Stomach smooth muscle (tissue), 2 donors: ENCODE measurements at regions not wholly inside any gene's neighbourhood (a gene's known extent, or its start where the extent isn't known, plus 50 kb on each side); places are given as distances from the start of the nearest gene placed in this dataset.

Source experiments
- H3K27ac ChIP-seq: one replicate; pipeline ENCODE4 v1.7.0; 2013; ENCODE audit warnings: mild to moderate bottlenecking, low read length, inconsistent platforms
- H3K27me3 ChIP-seq, 2 donors: one replicate each; pipeline ENCODE4 v1.7.0; 2013; ENCODE audit warnings: low read length in 2 of 2; ENCODE audit not compliant: insufficient read depth in 2 of 2, control insufficient read depth in 1 of 2
- H3K36me3 ChIP-seq, 2 donors: one replicate each; pipeline ENCODE4 v1.7.0; 2013; ENCODE audit warnings: low read length in 2 of 2; ENCODE audit not compliant: control insufficient read depth in 2 of 2, insufficient read depth in 2 of 2
- H3K4me1 ChIP-seq: one replicate; pipeline ENCODE4 v1.7.0; 2013; ENCODE audit warnings: low read length; ENCODE audit not compliant: control insufficient read depth, insufficient read depth
- H3K4me3 ChIP-seq, 2 donors: one replicate each; pipeline ENCODE4 v1.7.0; 2013; ENCODE audit warnings: low read length in 2 of 2
- H3K9ac ChIP-seq, 2 donors: one replicate each; pipeline ENCODE4 v1.7.0; 2013; ENCODE audit warnings: low read length in 2 of 2, mild to moderate bottlenecking in 1 of 2
- H3K9me3 ChIP-seq, 2 donors: one replicate each; pipeline ENCODE4 v1.7.0; 2013; ENCODE audit warnings: low read length in 2 of 2; ENCODE audit not compliant: control insufficient read depth in 2 of 2
- donor health status: healthy.
- donor health status: Pancreatic carcinoma.

- Histone ChIP-seq H3K27ac (no peak overlapping the region), H3K27me3 (no peaks in the 10 kb centered on the region), H3K4me3 (no peak overlapping the region), H3K4me1 (no peaks in the 10 kb centered on the region), H3K9me3 (no peaks in the 10 kb centered on the region), H3K9ac (no peak overlapping the region), H3K36me3 (no peaks in the 10 kb centered on the region)
Observed at GRCh38 chr17:71472809-71473789, 647.7 kb upstream of the SOX9 start.

GRCh38 chr17:71477356-71477755, 643.5 kb upstream of the SOX9 start:
- Histone ChIP-seq H3K4me3 (no peak overlapping the region), H3K27ac (no peak overlapping the region), H3K9me3 (no peaks in the 10 kb centered on the region), H3K36me3 (no peaks in the 10 kb centered on the region), H3K27me3 (no peaks in the 10 kb centered on the region), H3K4me1 (no peaks in the 10 kb centered on the region), H3K9ac (no peak overlapping the region)

GRCh38 chr17:71480099-71480498, 640.7 kb upstream of the SOX9 start:
- Histone ChIP-seq H3K27me3 (no peaks in the 10 kb centered on the region), H3K27ac (no peak overlapping the region), H3K36me3 (no peaks in the 10 kb centered on the region), H3K4me1 (no peaks in the 10 kb centered on the region), H3K4me3 (no peak overlapping the region), H3K9me3 (no peaks in the 10 kb centered on the region), H3K9ac (no peak overlapping the region)

- no peak overlapping the region for H3K9ac ChIP-seq
- no peaks in the 10 kb centered on the region for H3K4me1 ChIP-seq
- H3K9me3 ChIP-seq = no peaks in the 10 kb centered on the region
- no peak overlapping the region for H3K27ac ChIP-seq
- H3K4me3 ChIP-seq = no peak overlapping the region
- H3K36me3 ChIP-seq = no peaks in the 10 kb centered on the region
- no peaks in the 10 kb centered on the region for H3K27me3 ChIP-seq
Observed at GRCh38 chr17:71482625-71483024, 638.2 kb upstream of the SOX9 start.

- H3K9ac ChIP-seq = no peak overlapping the region
- H3K36me3 ChIP-seq = no peaks in the 10 kb centered on the region
- no peaks in the 10 kb centered on the region for H3K27me3 ChIP-seq
- H3K4me3 ChIP-seq = no peak overlapping the region
- H3K4me1 ChIP-seq = no peaks in the 10 kb centered on the region
- no peaks in the 10 kb centered on the region for H3K9me3 ChIP-seq
- H3K27ac ChIP-seq = no peak overlapping the region
Observed at GRCh38 chr17:71484546-71484945, 636.3 kb upstream of the SOX9 start.

GRCh38 chr17:71485426-71485825, 635.4 kb upstream of the SOX9 start:
- Histone ChIP-seq H3K4me3 (no peak overlapping the region), H3K9me3 (no peaks in the 10 kb centered on the region)

GRCh38 chr17:71486261-71486660, 634.6 kb upstream of the SOX9 start:
- Histone ChIP-seq H3K9me3 (no peaks in the 10 kb centered on the region), H3K27me3 (no peaks in the 10 kb centered on the region), H3K36me3 (no peaks in the 10 kb centered on the region), H3K27ac (no peak overlapping the region), H3K4me3 (no peak overlapping the region), H3K4me1 (no peaks in the 10 kb centered on the region), H3K9ac (no peak overlapping the region)

More at GRCh38 chr17:71485426-71485825, 635.4 kb upstream of the SOX9 start:
- H3K27me3 ChIP-seq = no peaks in the 10 kb centered on the region
- H3K27ac ChIP-seq = no peak overlapping the region
- no peaks in the 10 kb centered on the region for H3K4me1 ChIP-seq
- H3K36me3 ChIP-seq = no peaks in the 10 kb centered on the region
- H3K9ac ChIP-seq = no peak overlapping the region

- Histone ChIP-seq H3K27ac (no peak overlapping the region), H3K27me3 (no peaks in the 10 kb centered on the region), H3K4me3 (no peak overlapping the region), H3K36me3 (no peaks in the 10 kb centered on the region), H3K9ac (no peak overlapping the region), H3K9me3 (no peaks in the 10 kb centered on the region), H3K4me1 (no peaks in the 10 kb centered on the region)
Observed at GRCh38 chr17:71488851-71489250, 632.0 kb upstream of the SOX9 start.

- Histone ChIP-seq H3K4me3 (no peak overlapping the region), H3K27ac (no peak overlapping the region)
Observed at GRCh38 chr17:71494062-71494855, 626.6 kb upstream of the SOX9 start.

GRCh38 chr17:71495420-71495819, 625.4 kb upstream of the SOX9 start:
- Histone ChIP-seq H3K36me3 (no peaks in the 10 kb centered on the region), H3K27ac (no peak overlapping the region), H3K9ac (no peak overlapping the region), H3K27me3 (no peaks in the 10 kb centered on the region), H3K9me3 (no peaks in the 10 kb centered on the region), H3K4me1 (no peaks in the 10 kb centered on the region), H3K4me3 (no peak overlapping the region)

More at GRCh38 chr17:71494062-71494855, 626.6 kb upstream of the SOX9 start:
- Histone ChIP-seq H3K9me3 (no peaks in the 10 kb centered on the region), H3K4me1 (no peaks in the 10 kb centered on the region), H3K36me3 (no peaks in the 10 kb centered on the region), H3K27me3 (no peaks in the 10 kb centered on the region), H3K9ac (no peak overlapping the region)
